Activated gamma-delta T cell treated with anti-CD3 and anti-CD28 coated beads, Interleukin-2, amount 50 U/mL, for 16 hours (primary cell): ENCODE measurements at regions not wholly inside any gene's neighbourhood (a gene's known extent, or its start where the extent isn't known, plus 50 kb on each side); places are given as distances from the start of the nearest gene placed in this dataset.
"Not testable (repeated sequence)": the region's sequence is repeated elsewhere in the genome, so short reads cannot be mapped to it uniquely, and the experiment has no call there.

ENCODE experiments used
- DNase-seq: peaks from one replicate; pipeline ENCODE4 v3.0.0-alpha.2; 2020; ENCODE audit warnings: low read depth

GRCh38 chr1:87398641-87399040, 70.0 kb downstream of the LMO4 start:
- DNase-seq = no peak

- DNase-seq = no peak
Observed at GRCh38 chr1:87399264-87399663, 70.6 kb downstream of the LMO4 start.

GRCh38 chr1:87399701-87400100, 71.0 kb downstream of the LMO4 start:
- no peak for DNase-seq

DNA sequence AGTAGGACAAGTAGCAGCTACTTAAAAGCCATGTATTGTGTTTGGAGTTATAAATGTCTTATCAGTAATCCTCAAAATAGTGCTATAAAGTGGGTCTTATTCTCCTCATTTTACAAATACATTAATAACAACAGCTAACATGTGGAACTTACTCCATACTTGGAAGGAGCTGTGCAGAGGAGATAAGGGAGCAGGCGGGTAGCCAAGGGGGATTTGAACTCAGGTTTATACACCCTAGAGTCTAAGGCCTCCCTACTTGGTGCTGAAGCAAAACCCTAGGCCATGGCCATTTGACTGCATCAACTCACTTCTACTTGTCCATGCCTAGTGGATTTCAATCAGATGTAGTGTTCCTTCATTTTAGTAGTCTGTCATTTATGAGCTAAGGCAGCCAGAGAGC, 72.1 kb downstream of the LMO4 start:
- no peak for DNase-seq

DNA sequence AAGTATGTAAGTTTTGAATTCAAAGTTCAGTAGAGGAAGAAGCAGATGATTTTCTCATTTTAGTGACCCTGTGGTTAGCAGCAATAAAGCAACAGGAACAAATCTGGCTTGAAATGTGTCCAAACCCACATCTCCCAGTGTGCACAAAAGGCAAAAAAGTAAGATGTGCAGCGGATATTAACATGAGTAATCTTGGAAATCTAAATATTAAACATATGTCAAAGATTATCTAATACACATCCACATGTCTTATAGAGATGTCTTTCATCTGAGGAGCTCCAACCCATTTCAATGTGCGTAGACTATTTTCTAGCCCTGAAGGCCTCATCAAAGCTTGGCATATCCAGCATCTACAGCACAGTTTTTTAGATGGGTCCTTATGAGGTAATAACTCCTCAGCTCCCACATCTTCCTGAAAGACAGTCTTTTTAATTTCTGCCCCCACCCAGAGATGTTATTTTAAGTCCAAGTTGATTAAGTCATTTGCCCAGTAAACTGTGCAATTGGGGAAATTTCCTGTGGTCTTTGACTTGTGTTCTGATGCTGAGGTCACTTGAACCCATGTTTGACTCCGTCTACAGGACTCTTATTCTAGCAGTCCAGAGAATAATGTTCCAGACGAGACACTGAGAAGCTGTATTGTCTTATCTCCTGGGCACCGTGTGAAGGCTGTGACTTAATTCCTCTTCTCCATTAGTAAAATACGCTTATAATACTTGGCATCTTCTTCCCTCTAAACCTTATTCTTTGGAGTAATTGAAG, 73.7 kb downstream of the LMO4 start:
- DNase-seq = no peak

DNA sequence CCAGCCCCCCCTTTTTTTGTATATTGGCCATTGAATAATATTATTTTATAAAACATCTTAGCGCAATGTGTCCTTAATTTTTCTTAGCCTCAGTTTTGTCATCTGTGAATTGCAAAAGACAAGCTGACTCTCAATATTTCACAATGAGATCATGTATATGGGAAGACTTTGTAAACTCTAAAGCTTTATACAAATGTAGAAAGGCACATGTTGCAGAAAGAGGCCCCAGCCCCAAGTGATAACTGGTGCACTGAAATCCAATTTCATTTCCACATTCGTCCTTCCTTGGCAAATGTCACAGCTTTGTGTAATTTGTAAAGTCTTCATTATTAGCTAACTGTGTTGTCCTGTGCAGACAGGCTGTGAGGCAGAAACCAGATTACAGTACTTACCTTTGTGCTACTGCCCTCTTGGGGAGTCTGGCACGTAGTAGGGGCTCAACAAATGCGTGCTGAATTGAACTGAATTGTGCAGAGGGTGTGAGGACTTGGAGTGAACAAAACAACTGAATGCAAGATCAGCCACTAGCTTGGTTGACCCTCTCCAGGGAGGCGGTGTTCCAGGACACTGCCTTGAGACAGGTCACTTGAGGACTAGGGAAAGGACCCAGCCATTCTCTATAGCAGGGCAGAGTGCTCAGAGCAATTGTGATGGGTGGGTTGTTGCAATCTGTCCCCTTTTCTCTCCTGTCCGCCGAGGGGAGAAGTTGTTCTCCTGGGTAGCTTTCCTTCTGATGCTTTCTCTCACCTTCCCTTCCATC, 74.6 kb downstream of the LMO4 start:
- DNase-seq = no peak

- DNase-seq = no peak
Observed at GRCh38 chr1:87404296-87404695, 75.6 kb downstream of the LMO4 start.

DNA sequence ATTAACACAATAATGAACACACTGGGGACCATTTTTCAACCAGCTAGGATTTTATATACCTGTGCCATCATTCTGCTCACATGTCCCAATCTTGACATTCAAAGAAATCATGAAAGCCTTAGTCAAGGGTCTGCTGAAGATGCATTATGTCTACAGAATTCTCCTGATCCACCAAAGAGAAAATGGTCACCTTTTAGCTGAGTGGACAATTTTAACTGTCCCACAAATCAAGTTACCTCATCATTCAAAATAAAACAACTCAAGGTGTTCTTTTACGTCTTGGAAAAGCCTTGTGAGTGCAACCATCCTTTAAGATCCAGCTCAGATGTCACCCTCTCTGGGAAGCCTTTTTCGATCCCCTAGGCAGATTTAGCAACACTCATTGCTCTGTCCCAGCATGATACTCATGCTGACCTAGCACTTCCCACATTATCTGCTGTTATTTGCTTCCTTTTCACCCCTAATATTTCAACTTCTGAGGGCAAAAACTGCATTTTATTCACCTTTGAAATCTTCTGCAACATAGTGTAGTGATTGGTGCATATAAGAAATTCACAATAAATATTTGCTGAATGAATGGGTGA, 80.1 kb downstream of the LMO4 start:
- no peak for DNase-seq

- DNase-seq = no peak
Observed at GRCh38 chr1:87410776-87411480, 82.2 kb downstream of the LMO4 start.

- DNase-seq = not testable (repeated sequence)
Observed at GRCh38 chr1:87413846-87414245, 85.2 kb downstream of the LMO4 start.

GRCh38 chr1:87418048-87418447, 89.4 kb downstream of the LMO4 start:
- DNase-seq = no peak

DNA sequence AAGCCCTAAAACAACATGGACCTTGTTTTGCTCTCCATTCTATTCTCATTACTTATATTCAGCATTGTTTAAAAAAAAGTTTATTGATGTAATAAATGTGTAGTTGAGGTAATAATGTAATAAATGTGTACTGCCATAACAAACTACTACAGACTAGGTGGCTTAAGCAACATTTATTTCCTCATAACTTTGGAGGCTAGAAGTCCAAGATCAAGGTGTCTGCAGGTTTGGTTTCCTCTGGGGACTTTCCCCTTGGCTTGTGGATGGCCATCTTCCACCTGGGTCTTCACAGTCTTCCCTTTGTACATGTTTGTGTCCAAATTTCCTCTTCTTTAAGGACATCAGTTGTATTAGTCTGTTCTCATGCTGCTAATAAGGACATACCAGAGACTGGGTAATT, 93.1 kb downstream of the LMO4 start:
- DNase-seq = no peak

GRCh38 chr1:87424541-87424940, 95.9 kb downstream of the LMO4 start:
- DNase-seq = no peak

DNA sequence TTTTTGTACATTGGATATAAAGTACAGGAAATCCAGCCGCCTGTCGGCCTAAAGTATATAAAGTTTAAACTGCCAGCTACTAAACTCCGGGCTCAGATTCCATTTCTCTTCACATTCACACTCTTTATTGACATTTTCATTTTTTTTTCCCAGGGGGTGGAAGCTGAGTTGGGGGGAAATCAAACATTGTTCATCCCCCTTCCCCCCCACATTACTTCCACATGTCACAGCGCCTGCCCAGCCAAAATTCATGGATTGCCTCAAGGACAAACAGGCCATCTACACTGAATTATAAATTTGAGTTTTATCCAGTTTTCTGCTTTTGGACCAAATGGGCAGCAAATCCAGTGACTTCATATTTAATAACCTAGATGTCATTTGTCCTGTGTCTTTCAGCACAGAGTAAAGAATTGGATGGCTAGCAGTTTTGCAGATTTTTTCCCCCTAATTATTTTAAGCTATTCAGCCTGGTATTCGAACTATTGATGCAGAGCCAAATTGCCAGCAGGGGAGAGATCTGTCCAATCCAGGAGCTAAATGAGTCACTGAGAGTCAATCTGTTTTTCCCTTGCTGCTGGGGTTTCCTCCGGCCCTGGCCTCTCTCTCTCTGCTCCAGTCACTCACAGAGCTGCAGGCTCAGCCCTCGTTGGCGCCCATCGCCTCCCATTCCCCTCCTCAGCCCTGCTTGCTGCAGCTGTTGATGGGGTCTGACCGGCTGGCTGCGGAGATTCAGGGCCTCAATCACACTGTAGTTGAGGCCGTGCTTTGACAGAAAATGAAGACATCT, 98.0 kb downstream of the LMO4 start:
- no peak for DNase-seq

GRCh38 chr1:87428367-87428766, 99.7 kb downstream of the LMO4 start:
- DNase-seq = no peak

GRCh38 chr1:87428883-87429282, 100.2 kb downstream of the LMO4 start:
- DNase-seq = no peak

- DNase-seq = no peak
Observed at GRCh38 chr1:87432685-87433084, 104.0 kb downstream of the LMO4 start.

DNA sequence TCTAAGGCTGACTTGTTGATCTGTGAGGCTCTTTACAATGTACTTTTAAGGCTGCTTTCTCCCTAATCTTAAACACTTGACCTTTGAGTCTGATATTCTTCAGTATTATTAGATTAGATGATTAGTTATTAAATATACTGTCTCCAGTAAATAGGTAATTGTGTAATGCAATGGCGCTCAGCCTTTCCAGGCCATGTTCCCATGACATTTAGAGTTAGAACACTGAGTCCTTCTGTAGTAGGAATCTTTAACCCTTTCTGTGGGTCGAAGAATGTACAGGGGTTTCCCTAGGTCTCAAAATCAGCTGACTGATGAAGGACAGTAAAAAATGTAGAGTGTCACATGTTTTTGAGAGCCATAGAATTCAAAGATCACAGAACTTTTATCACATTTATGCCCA, 104.4 kb downstream of the LMO4 start:
- not testable (repeated sequence) for DNase-seq

DNA sequence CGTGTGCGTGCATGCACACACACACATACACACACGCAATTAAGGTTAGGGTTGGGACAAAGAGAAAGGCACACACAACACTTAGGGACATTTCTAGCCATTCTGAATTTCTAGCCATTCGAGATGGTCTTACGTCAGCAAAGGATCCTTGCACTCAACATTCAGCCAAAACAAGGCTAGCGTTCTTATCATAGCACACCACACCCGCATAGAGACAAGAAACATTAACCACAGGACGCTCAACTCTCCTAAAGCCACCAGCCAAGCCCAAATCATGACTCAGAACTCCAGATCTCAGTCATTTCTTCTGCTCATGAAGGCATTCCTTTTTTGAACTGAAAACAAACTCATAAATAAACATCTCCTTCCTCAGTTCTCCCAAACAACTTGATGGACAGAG, 106.8 kb downstream of the LMO4 start:
- DNase-seq = no peak

DNA sequence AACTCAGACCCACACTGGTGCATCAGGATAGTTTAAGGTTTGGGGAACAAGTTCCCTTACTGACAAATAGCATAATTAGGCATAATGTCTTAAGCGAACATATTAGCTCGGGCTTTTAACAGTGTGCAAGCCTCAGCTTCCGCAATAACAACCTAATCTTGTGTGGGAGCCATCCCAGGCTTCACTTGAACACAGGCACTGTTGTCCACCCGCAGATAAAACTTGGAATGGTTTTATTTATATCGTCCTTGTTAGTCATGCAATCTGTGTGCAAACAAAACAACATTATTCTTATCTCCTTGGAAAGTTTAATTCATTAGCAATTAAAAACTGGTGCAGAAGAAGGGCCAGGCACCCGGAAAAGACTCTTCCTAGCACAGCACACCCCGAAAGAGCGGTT, 107.4 kb downstream of the LMO4 start:
- DNase-seq = not testable (repeated sequence)

GRCh38 chr1:87436534-87436933, 107.9 kb downstream of the LMO4 start:
- no peak for DNase-seq
